Smooth muscle cell (in vitro differentiated cells): ENCODE measurements at regions not wholly inside any gene's neighbourhood (a gene's known extent, or its start where the extent isn't known, plus 50 kb on each side); places are given as distances from the start of the nearest gene placed in this dataset.
A peak's percentile ranks its signal among the peaks of the same experiment; 100 is the strongest.

Source experiments
- DNase-seq: peaks from one replicate; lab custom pipeline; 2025; ENCODE audit not compliant: unreplicated experiment; lab: John Stamatoyannopoulos, UW
- H2AFZ ChIP-seq: fragments of 200-600 bp; sonication (generic); 2 replicates; pipeline ENCODE4 v1.6.0; 2016; ENCODE audit warnings: antibody characterized with exemption, low read depth, mild to moderate bottlenecking
- H3F3A ChIP-seq: fragments of 200-600 bp; sonication (generic); 2 replicates; pipeline ENCODE4 v1.6.0; 2017; ENCODE audit warnings: antibody characterized with exemption, low read depth
- H3K27ac ChIP-seq: fragments of 200-600 bp; sonication (generic); 2 replicates; pipeline ENCODE4 v1.5.1; 2016; ENCODE audit warnings: low read depth, mild to moderate bottlenecking
- H3K27me3 ChIP-seq: fragments of 200-600 bp; sonication (generic); 2 replicates; pipeline ENCODE4 v1.6.1; 2016; ENCODE audit warnings: low read depth, mild to moderate bottlenecking
- H3K36me3 ChIP-seq: fragments of 200-600 bp; sonication (generic); 2 replicates; pipeline ENCODE4 v1.5.1; 2016; ENCODE audit warnings: low read depth
- H3K4me1 ChIP-seq: fragments of 200-600 bp; sonication (generic); 2 replicates; pipeline ENCODE4 v1.5.1; 2016; ENCODE audit warnings: low read depth
- H3K4me2 ChIP-seq: fragments of 200-600 bp; sonication (generic); 2 replicates; pipeline ENCODE4 v1.6.0; 2016; ENCODE audit warnings: mild to moderate bottlenecking
- H3K4me3 ChIP-seq: fragments of 200-600 bp; sonication (generic); 2 replicates; pipeline ENCODE4 v1.5.1; 2016; ENCODE audit warnings: mild to moderate bottlenecking
- H3K79me2 ChIP-seq: fragments of 200-600 bp; sonication (generic); 2 replicates; pipeline ENCODE4 v1.6.0; 2016; ENCODE audit warnings: low read depth, mild to moderate bottlenecking
- H3K9ac ChIP-seq: fragments of 200-600 bp; sonication (generic); 2 replicates; pipeline ENCODE4 v1.6.0; 2016; ENCODE audit warnings: low read depth
- H3K9me3 ChIP-seq: fragments of 200-600 bp; sonication (generic); replicated peaks from 2 replicates; pipeline ENCODE4 v1.5.1; 2016; ENCODE audit warnings: low read depth
- H4K20me1 ChIP-seq: fragments of 200-600 bp; sonication (generic); 2 replicates; pipeline ENCODE4 v1.6.0; 2016; ENCODE audit warnings: low read depth
- CTCF ChIP-seq: fragments of 200-600 bp; sonication (generic); IDR thresholded peaks from 2 replicates; pipeline ENCODE4 v1.5.1; 2017; ENCODE audit warnings: borderline replicate concordance, mild to moderate bottlenecking, antibody characterized with exemption; ENCODE audit not compliant: insufficient read depth, poor library complexity, severe bottlenecking
- WGBS: methylation state at CpG from one replicate; pipeline ENCODE4 v1.1.7; 2016; ENCODE audit warnings: low lambda C conversion rate; 5-methylcytosine and 5-hydroxymethylcytosine counted together

- no peak overlapping the region for H3K9ac ChIP-seq
- peak overlapping the region; percentile 64 for H2AFZ ChIP-seq
- TF ChIP-seq CTCF = no peak
- H3K27me3 ChIP-seq = no peaks in the 10 kb centered on the region
- no peak for DNase-seq
- no peaks in the 10 kb centered on the region for H3F3A ChIP-seq
- no peaks in the 10 kb centered on the region for H3K4me1 ChIP-seq
- no peaks in the 10 kb centered on the region for H3K79me2 ChIP-seq
- H3K9me3 ChIP-seq = no peaks in the 10 kb centered on the region
- no peaks in the 10 kb centered on the region for H4K20me1 ChIP-seq
- WGBS = 51% methylated on average over 6 of the region's 6 CpGs
- H3K4me2 ChIP-seq = no peak overlapping the region
- H3K27ac ChIP-seq = no peak overlapping the region
- no peak overlapping the region for H3K4me3 ChIP-seq
- no peaks in the 10 kb centered on the region for H3K36me3 ChIP-seq
Observed at GRCh38 chr6:8570256-8570920, 135.0 kb upstream of the SLC35B3 start.

DNA sequence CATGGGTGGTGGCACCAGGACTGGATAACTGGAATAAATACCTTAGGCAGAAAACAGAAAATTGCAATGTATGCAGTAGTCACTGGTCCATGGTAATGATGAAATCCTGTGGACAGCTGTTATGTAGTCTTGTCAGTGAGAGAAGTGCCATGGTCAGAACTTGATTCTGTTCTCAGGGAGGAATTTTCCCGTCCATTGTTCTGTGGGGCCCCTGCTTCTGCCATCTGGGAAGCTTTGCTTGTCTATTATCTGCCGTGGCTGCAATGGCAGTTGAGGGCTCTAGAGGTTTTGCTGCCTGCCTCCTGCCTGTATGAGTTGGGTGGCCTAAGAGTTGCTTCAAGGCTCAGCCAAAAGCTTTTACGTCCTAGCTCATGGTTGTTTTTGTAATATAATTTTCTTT lies 126.8 kb upstream of the SLC35B3 start:
- no peak for DNase-seq
- Histone ChIP-seq H3K27me3 (no peaks in the 10 kb centered on the region), H3K9me3 (no peaks in the 10 kb centered on the region), H3F3A (no peaks in the 10 kb centered on the region), H3K4me3 (no peak overlapping the region), H3K79me2 (no peaks in the 10 kb centered on the region), H3K4me2 (no peak overlapping the region), H3K27ac (no peak overlapping the region), H2AFZ (no peak overlapping the region), H3K9ac (no peak overlapping the region), H3K36me3 (no peaks in the 10 kb centered on the region), H4K20me1 (no peaks in the 10 kb centered on the region), H3K4me1 (no peaks in the 10 kb centered on the region)
- WGBS = 78% methylated on average over 3 of the region's 3 CpGs
- TF ChIP-seq CTCF = no peak

- H3K79me2 ChIP-seq = no peaks in the 10 kb centered on the region
Observed at GRCh38 chr6:8558953-8559352, 123.6 kb upstream of the SLC35B3 start.

More at GRCh38 chr6:8558953-8559352, 123.6 kb upstream of the SLC35B3 start:
- Histone ChIP-seq H3K4me2 (no peak overlapping the region), H4K20me1 (no peaks in the 10 kb centered on the region), H3K9me3 (no peaks in the 10 kb centered on the region), H3K36me3 (no peaks in the 10 kb centered on the region), H3K9ac (no peak overlapping the region), H3K27ac (no peak overlapping the region), H3K27me3 (no peaks in the 10 kb centered on the region), H3F3A (no peaks in the 10 kb centered on the region), H3K4me1 (peaks cover 4% of the 10 kb centered on the region), H3K4me3 (no peak overlapping the region), H2AFZ (no peak overlapping the region)
- WGBS = 60% methylated on average over 4 of the region's 4 CpGs
- no peak for DNase-seq
- no peak for TF ChIP-seq CTCF
